ENCODE measurements at regions not wholly inside any gene's neighbourhood (a gene's known extent, or its start where the extent isn't known, plus 50 kb on each side); places are given as distances from the start of the nearest gene placed in this dataset.
"Not testable (repeated sequence)": the region's sequence is repeated elsewhere in the genome, so short reads cannot be mapped to it uniquely, and the experiment has no call there.

- no peak for FAIRE-seq
Measured at GRCh38 chr10:119996944-119997343, 104.4 kb downstream of the SEC23IP start.

GRCh38 chr10:119997429-119997828, 104.9 kb downstream of the SEC23IP start:
- FAIRE-seq = no peak

GRCh38 chr10:120002785-120003184, 110.3 kb downstream of the SEC23IP start:
- FAIRE-seq = no peak

GRCh38 chr10:120005207-120006201, 113.0 kb downstream of the SEC23IP start:
- no peak for FAIRE-seq

- no peak for FAIRE-seq
Measured at GRCh38 chr10:120007261-120007660, 114.7 kb downstream of the SEC23IP start.

GRCh38 chr10:120011359-120012130, 119.0 kb downstream of the SEC23IP start:
- no peak for FAIRE-seq

- no peak for FAIRE-seq
Measured at GRCh38 chr10:120012131-120012400, 119.5 kb downstream of the SEC23IP start.

GRCh38 chr10:120012566-120012965, 120.0 kb downstream of the SEC23IP start:
- no peak for FAIRE-seq

GRCh38 chr10:120014031-120014430, 121.5 kb downstream of the SEC23IP start:
- no peak for FAIRE-seq

GRCh38 chr10:120015064-120015463, 122.5 kb downstream of the SEC23IP start:
- FAIRE-seq = no peak

GRCh38 chr10:120016906-120017305, 124.4 kb downstream of the SEC23IP start:
- FAIRE-seq = no peak

- no peak for FAIRE-seq
Measured at GRCh38 chr10:120017733-120018417, 125.3 kb downstream of the SEC23IP start.

GRCh38 chr10:120018695-120019094, 126.2 kb downstream of the SEC23IP start:
- FAIRE-seq = no peak

GRCh38 chr10:120019568-120019967, 127.0 kb downstream of the SEC23IP start:
- no peak for FAIRE-seq

GRCh38 chr10:120022357-120022756, 129.8 kb downstream of the SEC23IP start:
- FAIRE-seq = no peak

- no peak for FAIRE-seq
Measured at GRCh38 chr10:120034236-120034635, 141.7 kb downstream of the SEC23IP start.

GRCh38 chr10:120039046-120039445, 146.5 kb downstream of the SEC23IP start:
- no peak for FAIRE-seq

- no peak for FAIRE-seq
Measured at GRCh38 chr10:120039826-120040225, 147.3 kb downstream of the SEC23IP start.

GRCh38 chr10:120041807-120042559, 149.5 kb downstream of the SEC23IP start:
- FAIRE-seq = no peak

- FAIRE-seq = no peak
Measured at GRCh38 chr10:120042705-120043104, 150.2 kb downstream of the SEC23IP start.

GRCh38 chr10:120047373-120047772, 154.8 kb downstream of the SEC23IP start:
- FAIRE-seq = not testable (repeated sequence)

- no peak for FAIRE-seq
Measured at GRCh38 chr10:120047926-120048325, 155.4 kb downstream of the SEC23IP start.

GRCh38 chr10:120048391-120048790, 155.9 kb downstream of the SEC23IP start:
- no peak for FAIRE-seq
